ENCODE measurements at regions not wholly inside any gene's neighbourhood (a gene's known extent, or its start where the extent isn't known, plus 50 kb on each side); places are given as distances from the start of the nearest gene placed in this dataset.

GRCh38 chr3:94251566-94251965 lies 188.7 kb downstream of the NSUN3 start:
- CTCF ChIA-PET, result interaction anchor here (2.7 kb wide), 1 partner anchor 17 kb away, joined by 8 read pairs; no protein-coding TSS in a partner anchor
- no peak for TF ChIP-seq CTCF (IDR thresholded peaks at IDR 0.05; ENCODE audit: control extremely low read depth, extremely low read depth, low read depth, missing control alignments)
- no peak for DNase-seq (ENCODE audit: extremely low spot score)
- POLR2A ChIA-PET, result no interaction called here

- ChIA-PET CTCF (interaction anchor here (2.7 kb wide), 1 partner anchor 18 kb away, joined by 8 read pairs; no protein-coding TSS in a partner anchor), POLR2A (no interaction called here)
- no peak for TF ChIP-seq CTCF (IDR thresholded peaks at IDR 0.05; ENCODE audit: control extremely low read depth, extremely low read depth, low read depth, missing control alignments)
- DNase-seq (ENCODE audit: extremely low spot score), result no peak
These were observed 189.5 kb downstream of the NSUN3 start for GRCh38 chr3:94252316-94252715.

GRCh38 chr3:94256888-94257813 lies 194.3 kb downstream of the NSUN3 start:
- ChIA-PET CTCF (interaction anchor here (1.6 to 2.6 kb wide), 2 partner anchors 9 to 15 kb away, joined by 5 to 14 read pairs; no protein-coding TSS in a partner anchor), POLR2A (no interaction called here)
- no peak for TF ChIP-seq CTCF (IDR thresholded peaks at IDR 0.05; ENCODE audit: control extremely low read depth, extremely low read depth, low read depth, missing control alignments)
- no peak for DNase-seq (ENCODE audit: extremely low spot score)

GRCh38 chr3:94258851-94259250 lies 196.0 kb downstream of the NSUN3 start:
- CTCF ChIA-PET, result interaction anchor here (2.2 kb wide), 1 partner anchor 9 kb away, joined by 15 read pairs; no protein-coding TSS in a partner anchor
- POLR2A ChIA-PET, result no interaction called here
- DNase-seq (ENCODE audit: extremely low spot score), result no peak
- TF ChIP-seq CTCF (IDR thresholded peaks at IDR 0.05; ENCODE audit: control extremely low read depth, extremely low read depth, low read depth, missing control alignments), result no peak

GRCh38 chr3:94259291-94259690 lies 196.4 kb downstream of the NSUN3 start:
- DNase-seq (ENCODE audit: extremely low spot score), result no peak
- ChIA-PET CTCF (interaction anchor here (2.2 kb wide), 1 partner anchor 10 kb away, joined by 15 read pairs; no protein-coding TSS in a partner anchor), POLR2A (no interaction called here)
- TF ChIP-seq CTCF (IDR thresholded peaks at IDR 0.05; ENCODE audit: control extremely low read depth, extremely low read depth, low read depth, missing control alignments), result no peak

GRCh38 chr3:94269763-94270162 lies 206.9 kb downstream of the NSUN3 start:
- TF ChIP-seq CTCF (IDR thresholded peaks at IDR 0.05; ENCODE audit: control extremely low read depth, extremely low read depth, low read depth, missing control alignments), result no peak
- CTCF ChIA-PET, result interaction anchor here (1.1 to 1.6 kb wide), 3 partner anchors 9 to 20 kb away, joined by 4 to 7 read pairs (median 4); no protein-coding TSS in a partner anchor
- no peak for DNase-seq (ENCODE audit: extremely low spot score)
- POLR2A ChIA-PET, result no interaction called here

All from GM10248 (cell line).